Body of pancreas (tissue), 4 donors: ENCODE measurements at regions not wholly inside any gene's neighbourhood (a gene's known extent, or its start where the extent isn't known, plus 50 kb on each side); places are given as distances from the start of the nearest gene placed in this dataset.

Source experiments
- POLR2A ChIP-seq, 3 donors: fragments of 450-650 bp; IDR thresholded peaks; one replicate each; pipeline ENCODE4 v1.6.1; 2016; ENCODE audit warnings: antibody characterized with exemption in 3 of 3, mild to moderate bottlenecking in 2 of 3
- TF ChIP-seq, protein P1 (sequence below), 7 experiments: fragments of 450-650 bp in 4 of 7; fragments of 200-600 bp in 3 of 7; sonication (generic) in 3 of 7; IDR thresholded peaks; one replicate each; pipeline ENCODE4 v1.5.1; 2016 to 2019; ENCODE audit warnings: antibody characterized with exemption in 7 of 7

DNA sequence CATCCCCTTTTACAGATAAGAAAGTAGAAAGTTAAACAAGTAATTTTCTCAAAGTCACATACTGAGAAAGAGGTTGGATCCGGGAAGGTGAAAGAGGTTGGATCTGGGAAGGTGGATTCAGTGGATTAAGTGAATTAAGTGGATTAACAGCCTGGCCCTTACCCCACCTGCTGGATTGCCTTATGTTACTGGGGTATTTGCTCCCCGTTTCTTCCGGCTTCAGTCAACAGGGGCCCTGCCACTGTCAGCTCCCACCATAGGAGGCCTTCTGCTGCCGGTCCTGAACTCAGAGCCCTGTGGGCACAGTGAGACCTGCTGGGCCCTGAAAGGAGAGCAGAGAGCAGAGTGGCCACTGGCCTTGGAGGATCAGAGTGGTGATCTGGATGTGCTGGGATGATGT, 113.2 kb downstream of the VAPA start:
- TF ChIP-seq, protein P1, sequence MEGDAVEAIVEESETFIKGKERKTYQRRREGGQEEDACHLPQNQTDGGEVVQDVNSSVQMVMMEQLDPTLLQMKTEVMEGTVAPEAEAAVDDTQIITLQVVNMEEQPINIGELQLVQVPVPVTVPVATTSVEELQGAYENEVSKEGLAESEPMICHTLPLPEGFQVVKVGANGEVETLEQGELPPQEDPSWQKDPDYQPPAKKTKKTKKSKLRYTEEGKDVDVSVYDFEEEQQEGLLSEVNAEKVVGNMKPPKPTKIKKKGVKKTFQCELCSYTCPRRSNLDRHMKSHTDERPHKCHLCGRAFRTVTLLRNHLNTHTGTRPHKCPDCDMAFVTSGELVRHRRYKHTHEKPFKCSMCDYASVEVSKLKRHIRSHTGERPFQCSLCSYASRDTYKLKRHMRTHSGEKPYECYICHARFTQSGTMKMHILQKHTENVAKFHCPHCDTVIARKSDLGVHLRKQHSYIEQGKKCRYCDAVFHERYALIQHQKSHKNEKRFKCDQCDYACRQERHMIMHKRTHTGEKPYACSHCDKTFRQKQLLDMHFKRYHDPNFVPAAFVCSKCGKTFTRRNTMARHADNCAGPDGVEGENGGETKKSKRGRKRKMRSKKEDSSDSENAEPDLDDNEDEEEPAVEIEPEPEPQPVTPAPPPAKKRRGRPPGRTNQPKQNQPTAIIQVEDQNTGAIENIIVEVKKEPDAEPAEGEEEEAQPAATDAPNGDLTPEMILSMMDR (IDR thresholded peaks at IDR 0.05) = no peak
- no peak for TF ChIP-seq POLR2A (IDR thresholded peaks at IDR 0.05)
